Stimulated activated CD8-positive, alpha-beta memory T cell treated with anti-CD3 and anti-CD28 coated beads, Interleukin-4, amount 100 ng/mL, for 1 hour (primary cell): ENCODE measurements at regions not wholly inside any gene's neighbourhood (a gene's known extent, or its start where the extent isn't known, plus 50 kb on each side); places are given as distances from the start of the nearest gene placed in this dataset.
"Not testable (repeated sequence)": the region's sequence is repeated elsewhere in the genome, so short reads cannot be mapped to it uniquely, and the experiment has no call there.

Experiments
- DNase-seq, 2 donors: peaks; one replicate each; pipeline ENCODE4 v3.0.0-alpha.2; 2020; ENCODE audit warnings: low read depth in 2 of 2, low spot score in 1 of 2

DNA sequence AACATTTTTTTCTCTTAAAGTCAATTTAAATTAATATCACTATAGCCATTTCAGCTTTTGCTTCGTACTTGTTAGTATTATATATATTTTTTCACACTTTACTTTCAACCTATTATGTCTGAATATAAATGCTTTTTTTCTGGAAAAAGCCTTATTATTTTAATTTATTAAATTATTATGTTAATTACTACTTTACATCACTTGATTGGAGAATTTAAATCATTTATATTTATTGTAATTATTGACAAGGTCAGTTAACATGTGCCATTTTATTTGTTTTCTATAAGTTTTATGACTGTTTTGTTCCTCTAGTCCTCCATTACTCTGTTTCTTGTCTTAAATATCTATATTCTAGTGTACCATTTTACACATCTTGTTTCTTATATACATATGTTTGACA lies 1333.4 kb upstream of the MIR17HG start:
- no peak for DNase-seq

DNA sequence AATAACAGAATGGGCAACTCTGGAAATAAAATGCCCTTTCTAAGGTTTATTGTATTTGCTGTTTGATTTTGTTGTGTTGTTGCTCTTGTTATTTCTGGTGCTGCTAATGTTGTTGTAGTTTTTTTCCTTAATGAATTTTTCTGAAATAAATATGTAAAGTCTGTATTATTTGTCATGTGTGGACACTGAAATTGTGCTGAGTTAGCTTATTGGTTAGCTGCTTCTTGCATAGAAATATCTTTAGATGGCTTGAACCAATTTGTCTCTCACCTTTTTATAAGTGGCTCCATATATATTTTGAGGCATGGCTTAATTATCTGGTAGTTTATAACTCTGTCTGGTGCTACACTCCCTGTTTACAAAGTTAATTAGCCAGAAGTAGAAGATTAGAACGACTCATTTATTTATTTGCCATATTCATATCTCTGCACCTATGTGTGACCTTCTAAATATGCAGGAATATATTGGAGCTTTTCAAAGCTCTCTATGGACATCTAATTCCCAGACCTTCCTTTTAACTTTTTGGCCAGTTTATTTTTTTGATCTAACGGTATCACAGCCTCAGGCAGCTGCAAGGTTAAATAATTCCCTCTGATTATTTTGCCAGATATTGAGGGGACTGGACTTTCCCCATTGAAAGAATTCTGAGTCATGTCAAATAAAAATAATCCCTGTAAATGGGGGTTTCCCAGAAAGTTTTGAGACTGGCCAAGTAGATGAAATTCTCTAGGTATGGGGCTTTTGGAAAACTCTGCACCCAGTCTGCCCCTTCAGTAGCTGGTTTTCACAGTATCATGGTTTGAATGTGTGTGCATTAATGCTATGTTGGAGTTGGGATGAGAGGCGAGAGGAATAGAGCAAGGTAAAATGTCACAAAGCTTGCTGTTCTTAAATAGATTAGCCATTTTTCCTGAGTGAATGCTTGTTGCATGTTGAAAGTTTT lies 1331.7 kb upstream of the MIR17HG start:
- no peak for DNase-seq

DNA sequence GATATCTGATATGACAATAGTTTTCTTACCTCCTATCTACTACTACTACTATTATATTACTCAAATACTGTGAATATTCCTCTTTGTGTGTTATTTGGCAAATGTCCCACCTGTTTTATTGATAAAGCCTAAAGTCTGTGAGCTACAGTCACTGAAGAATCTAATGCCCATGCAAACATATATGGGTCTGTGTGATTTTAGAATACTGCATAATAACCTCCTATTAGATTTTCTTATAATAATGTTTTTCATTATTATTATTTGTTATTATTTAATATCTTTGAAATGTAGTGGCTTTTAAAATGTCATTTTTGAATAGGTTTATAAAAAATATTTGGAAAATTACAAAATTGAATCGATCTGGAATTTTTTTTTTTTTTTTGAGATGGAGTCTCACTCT lies 1330.8 kb upstream of the MIR17HG start:
- no peak for DNase-seq

DNA sequence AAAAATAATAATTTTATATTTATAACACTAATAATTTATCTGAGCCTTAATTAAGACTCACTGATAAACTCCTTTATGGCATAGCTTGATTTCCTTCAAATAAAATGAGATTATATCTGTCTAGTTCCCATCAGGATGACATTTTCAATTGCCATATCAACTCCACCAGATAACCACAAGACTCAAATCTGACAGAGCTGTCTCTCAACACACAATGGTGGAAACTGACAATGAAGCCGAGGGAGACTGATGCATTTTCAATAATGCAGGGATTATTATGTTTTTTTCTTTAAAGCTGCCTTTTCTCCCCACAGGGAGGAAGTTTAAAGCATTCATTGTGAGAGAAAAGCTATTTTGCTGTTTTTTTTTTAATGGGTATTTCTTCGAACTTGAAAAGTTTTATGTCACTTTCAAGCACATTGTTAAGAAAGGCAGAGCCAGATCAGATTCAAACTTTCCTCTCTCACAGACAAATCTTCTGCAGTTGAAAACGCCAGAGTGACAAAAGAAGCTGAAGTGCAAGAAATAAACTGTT lies 1326.9 kb upstream of the MIR17HG start:
- DNase-seq, result no peak

DNA sequence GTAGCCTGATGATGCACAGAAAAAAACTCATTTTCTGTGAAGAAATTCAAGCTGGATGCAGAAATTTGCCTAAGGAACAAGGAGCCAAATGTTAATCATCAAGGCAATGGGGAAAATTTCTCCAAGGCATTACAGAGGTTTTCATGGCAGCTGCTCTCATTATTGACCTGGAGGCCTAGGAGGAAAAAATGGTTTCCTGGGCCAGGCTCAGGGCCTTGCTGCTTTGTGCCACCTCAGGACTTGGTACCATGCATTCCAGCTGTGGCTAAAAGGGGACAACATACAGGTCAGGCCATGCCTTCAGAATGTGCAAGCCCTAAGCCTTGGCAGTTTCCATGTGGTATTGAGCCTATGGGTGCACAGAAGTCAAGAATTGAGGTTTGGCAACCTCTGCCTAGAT lies 1320.1 kb upstream of the MIR17HG start:
- DNase-seq, result no peak

DNA sequence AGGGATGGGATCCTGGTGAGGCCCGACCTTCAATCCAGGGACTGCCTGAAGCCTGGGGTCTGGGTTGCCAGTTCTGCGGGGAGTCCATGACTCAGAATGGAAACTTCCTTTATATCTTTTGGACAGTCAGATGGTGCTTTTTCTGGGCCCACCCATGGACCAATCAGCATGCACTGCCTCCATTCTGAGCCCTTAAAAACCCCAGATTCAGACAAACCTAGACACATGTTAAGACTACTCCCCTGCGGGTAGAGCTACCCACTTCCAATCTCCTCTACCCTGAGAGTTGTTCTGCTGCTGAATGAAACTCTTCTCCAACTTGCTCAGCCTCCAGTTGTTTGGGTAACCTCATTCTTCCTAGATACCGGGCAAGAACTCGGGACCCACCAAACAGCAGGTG lies 1315.2 kb upstream of the MIR17HG start:
- no peak for DNase-seq

DNA sequence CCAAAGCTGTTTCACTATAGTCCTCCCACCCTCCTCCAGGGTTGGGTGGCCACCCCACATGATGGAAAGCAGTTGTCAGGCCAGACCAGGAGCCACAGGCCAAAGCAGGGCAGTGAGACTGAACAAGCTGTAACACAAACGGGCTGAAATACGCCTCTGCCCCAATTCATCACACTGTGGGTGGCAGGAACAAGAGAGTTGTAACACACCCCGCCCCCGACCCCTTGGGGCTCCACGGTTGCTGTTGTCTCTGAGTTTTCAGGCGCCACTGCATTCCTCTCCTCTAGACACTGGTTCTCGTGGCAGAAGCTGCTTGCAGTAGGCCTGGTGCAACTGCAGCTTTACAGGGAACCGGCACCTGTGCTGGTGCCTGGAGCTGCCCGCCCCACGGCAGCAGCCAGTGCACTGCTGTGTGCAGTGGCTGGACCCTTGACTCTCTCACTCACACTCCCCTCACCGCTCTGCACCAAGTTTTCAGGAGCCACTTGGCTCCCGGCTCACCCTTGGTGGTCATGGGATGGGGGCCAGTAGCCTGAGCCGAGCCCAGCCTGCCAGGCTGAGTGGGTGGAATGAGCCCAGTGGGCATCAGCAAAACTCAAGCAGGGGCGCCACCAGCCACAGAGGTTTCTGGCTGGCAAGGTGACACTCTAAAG lies 1314.5 kb upstream of the MIR17HG start:
- no peak for DNase-seq

- DNase-seq, result no peak
Measured at GRCh38 chr13:90039516-90039915, 1308.0 kb upstream of the MIR17HG start.

DNA sequence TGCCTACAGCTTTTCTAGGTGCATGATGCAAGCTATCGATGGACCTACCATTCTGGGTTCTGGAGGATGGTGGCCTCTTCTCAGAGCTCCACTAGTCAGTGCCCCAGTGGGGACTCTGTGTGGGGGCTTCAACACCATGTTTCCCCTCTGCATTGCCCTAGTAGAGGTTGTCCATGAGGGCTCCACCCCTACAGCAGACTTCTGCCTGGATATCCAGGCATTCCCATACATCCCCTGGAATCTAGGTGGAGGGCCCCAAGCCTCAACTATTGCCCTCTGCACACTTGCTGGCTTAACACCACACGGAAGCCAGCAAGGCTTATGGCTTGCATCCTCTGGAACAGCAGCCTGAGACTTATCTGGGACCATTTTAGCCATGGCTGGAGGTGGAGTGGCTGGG lies 1299.9 kb upstream of the MIR17HG start:
- DNase-seq, result no peak

GRCh38 chr13:90049989-90050671 lies 1297.4 kb upstream of the MIR17HG start:
- DNase-seq, result no peak

DNA sequence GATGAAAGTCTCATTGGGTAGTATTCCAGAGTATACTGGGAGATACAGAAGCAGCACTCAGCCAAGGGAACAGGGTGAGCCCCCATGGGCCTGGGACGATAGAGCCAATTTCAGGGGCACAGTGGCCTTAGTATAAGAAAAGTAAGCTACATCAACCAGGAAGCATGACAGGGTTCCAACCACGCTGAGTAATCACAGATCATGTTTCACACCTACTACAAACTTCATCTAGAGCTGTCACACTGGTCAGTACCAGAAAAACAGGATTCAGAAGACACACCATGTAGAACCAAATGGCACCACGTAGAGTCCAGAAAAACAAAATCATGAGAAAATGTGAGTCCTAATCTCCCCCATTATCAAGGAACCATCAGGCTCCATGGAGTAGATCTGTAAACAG lies 1292.4 kb upstream of the MIR17HG start:
- DNase-seq, result no peak

DNA sequence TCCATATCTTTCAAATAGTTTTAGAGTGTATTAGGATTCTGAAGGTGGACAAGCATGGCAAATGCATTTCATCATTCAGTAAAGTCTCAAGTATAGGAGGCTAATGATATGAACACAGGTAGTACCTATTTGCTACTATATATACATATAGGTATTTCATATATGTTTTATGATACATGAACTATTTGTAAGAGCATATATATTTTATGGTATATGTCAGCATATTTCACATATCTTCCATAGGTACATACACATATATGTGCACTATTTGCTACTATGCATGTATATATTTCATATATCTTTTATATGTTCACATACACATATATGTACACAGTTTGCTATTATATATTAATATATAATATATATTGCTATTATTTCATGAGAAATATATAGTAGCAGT lies 1291.7 kb upstream of the MIR17HG start:
- DNase-seq, result no peak

GRCh38 chr13:90064226-90064625 lies 1283.3 kb upstream of the MIR17HG start:
- not testable (repeated sequence) for DNase-seq

DNA sequence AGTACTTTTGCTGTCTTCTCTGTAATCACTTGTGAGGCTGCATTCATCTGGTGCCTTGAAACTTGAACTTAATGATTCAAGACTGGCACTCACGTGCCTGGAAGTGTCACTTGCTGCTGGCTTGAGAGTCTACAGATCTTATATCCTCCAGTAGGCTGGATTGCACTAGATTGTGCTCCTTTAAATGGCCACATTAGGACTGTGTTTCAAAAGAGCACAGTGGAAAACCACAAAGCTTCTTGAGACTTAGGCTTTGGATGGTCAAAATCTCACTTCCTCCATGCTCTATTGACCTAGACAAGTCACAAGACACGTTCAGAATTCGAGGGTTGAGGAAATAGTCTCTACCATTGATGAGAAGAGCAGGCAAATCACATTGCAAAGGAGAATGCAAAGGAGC lies 1278.8 kb upstream of the MIR17HG start:
- no peak for DNase-seq

- DNase-seq, result no peak
Measured at GRCh38 chr13:90070362-90070761, 1277.1 kb upstream of the MIR17HG start.

- no peak for DNase-seq
Measured at GRCh38 chr13:90070837-90071525, 1276.5 kb upstream of the MIR17HG start.

- no peak for DNase-seq
Measured at GRCh38 chr13:90084684-90085290, 1262.7 kb upstream of the MIR17HG start.

DNA sequence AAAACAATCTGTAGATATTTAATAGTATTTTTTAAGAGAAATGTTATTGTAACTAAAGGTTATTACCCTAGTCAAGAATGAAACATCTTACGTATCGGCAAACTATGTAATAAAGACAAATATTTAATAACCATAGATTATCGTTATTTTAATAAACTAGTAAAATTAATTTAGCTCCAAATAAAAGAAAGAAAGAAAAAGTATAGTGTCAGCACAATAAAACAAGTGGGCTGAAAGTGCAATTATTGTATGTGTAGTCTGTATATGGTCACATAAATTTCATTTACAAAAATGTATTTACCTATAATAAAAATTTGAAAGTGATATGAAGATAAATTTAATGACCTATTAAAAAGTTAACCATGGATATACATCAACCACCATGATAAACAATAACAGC lies 1258.4 kb upstream of the MIR17HG start:
- DNase-seq, result no peak

- no peak for DNase-seq
Measured at GRCh38 chr13:90091611-90092010, 1255.9 kb upstream of the MIR17HG start.

DNA sequence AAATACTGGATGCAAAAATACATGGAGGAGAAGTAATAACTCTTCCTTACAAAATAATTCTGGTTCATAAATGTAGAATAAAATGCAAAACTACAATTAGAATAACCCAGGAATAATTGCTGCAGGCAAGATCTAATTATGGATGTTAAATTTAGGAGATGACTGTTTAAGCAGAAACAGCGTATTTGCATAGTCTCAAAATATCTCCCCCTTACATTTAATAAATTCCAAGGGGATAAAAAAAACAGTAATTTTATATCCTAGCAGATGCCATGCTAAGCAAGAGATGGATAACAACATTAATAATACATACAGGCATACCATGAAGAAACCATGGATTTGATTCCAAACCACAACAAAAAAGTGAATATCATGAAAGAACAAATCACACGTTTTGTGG lies 1253.1 kb upstream of the MIR17HG start:
- DNase-seq, result no peak

- DNase-seq, result no peak
Measured at GRCh38 chr13:90098577-90098976, 1248.9 kb upstream of the MIR17HG start.
